HG02870 (cell line): ENCODE measurements at regions not wholly inside any gene's neighbourhood (a gene's known extent, or its start where the extent isn't known, plus 50 kb on each side); places are given as distances from the start of the nearest gene placed in this dataset.
"Not testable (repeated sequence)": the region's sequence is repeated elsewhere in the genome, so short reads cannot be mapped to it uniquely, and the experiment has no call there.

ENCODE experiments used
- ATAC-seq: cut with Tn5 transposase; IDR thresholded peaks from one replicate; pipeline ENCODE4 v1.9.1; 2021; ENCODE audit warnings: mild to moderate bottlenecking, moderate library complexity; ENCODE audit not compliant: unreplicated experiment

DNA sequence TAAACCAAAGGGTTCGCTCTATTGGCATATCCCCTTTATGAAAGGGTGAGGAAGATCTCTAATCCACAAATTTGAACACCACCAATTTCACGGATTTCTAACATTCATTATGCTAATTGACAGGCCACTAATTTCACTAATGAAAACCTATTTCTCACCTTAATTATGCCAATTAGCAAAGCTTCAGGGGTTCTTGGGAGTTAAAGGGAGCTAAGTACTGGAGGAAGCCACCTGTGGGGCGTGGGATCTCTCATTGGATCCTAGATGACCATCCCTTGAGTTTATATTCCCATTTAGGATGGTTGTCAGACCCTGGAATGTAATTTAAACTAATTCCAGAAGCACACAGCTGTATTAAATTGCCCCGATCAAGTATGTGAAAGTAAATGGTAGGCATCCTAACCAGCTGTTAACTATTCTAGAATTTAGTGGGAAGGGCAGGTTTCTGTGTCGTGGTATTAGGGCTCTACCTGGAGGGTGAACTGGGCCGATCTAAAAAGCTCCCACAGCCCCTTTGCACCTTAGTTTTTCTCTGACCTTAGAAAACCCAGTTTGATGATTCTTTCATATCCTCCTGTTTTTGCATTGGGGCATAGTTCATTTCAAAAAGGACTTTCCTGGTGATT is 77.1 kb downstream of the C9orf152 start:
- ATAC-seq: no peak

GRCh38 chr9:110131499-110131898 is 76.5 kb downstream of the C9orf152 start:
- ATAC-seq: no peak

- not testable (repeated sequence) for ATAC-seq
Observed at GRCh38 chr9:110132531-110132930, 75.4 kb downstream of the C9orf152 start.

GRCh38 chr9:110133059-110133458 is 74.9 kb downstream of the C9orf152 start:
- no peak for ATAC-seq

- no peak for ATAC-seq
Observed at GRCh38 chr9:110133608-110134210, 74.2 kb downstream of the C9orf152 start.

- no peak for ATAC-seq
Observed at GRCh38 chr9:110135846-110136245, 72.1 kb downstream of the C9orf152 start.

DNA sequence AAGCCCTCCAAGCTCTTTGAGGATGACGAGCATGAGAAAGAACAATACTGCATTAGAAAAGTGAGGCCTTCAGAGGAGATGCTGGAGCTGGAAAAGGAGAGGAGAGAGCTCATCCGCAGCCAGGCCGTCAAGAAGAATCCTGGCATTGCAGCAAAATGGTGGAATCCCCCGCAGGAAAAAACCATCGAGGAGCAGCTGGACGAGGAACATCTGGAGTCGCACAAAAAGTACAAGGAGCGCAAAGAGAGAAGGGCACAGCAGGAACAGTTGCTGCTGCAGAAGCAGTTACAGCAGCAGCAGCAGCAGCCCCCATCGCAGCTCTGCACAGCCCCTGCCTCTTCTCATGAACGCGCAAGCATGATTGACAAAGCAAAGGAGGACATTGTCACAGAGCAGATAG is 71.2 kb downstream of the C9orf152 start:
- ATAC-seq: no peak

GRCh38 chr9:110140276-110140675 is 67.7 kb downstream of the C9orf152 start:
- ATAC-seq: no peak

- no peak for ATAC-seq
Observed at GRCh38 chr9:110141227-110141793, 66.6 kb downstream of the C9orf152 start.

DNA sequence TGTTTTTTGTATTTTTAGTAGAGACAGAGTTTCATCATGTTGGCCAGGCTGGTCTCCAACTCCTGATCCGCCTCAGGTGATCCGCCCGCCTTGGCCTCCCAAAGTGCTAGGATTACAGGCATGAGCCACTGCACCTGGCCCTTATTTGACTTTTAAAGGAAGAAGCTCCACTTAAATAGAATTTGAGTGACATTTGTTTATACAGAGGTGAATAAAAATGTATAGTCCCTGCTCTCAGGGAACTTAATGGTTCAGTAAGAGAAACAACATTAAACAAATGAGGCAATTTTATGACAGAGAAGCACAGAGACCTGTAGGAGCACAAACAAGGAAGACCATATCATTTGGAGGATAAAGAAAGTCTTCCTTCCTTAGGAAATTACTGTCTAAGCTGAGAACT is 65.7 kb downstream of the C9orf152 start:
- no peak for ATAC-seq

GRCh38 chr9:110142868-110143481 is 65.0 kb downstream of the C9orf152 start:
- no peak for ATAC-seq

GRCh38 chr9:110143485-110143884 is 64.5 kb downstream of the C9orf152 start:
- ATAC-seq: no peak

DNA sequence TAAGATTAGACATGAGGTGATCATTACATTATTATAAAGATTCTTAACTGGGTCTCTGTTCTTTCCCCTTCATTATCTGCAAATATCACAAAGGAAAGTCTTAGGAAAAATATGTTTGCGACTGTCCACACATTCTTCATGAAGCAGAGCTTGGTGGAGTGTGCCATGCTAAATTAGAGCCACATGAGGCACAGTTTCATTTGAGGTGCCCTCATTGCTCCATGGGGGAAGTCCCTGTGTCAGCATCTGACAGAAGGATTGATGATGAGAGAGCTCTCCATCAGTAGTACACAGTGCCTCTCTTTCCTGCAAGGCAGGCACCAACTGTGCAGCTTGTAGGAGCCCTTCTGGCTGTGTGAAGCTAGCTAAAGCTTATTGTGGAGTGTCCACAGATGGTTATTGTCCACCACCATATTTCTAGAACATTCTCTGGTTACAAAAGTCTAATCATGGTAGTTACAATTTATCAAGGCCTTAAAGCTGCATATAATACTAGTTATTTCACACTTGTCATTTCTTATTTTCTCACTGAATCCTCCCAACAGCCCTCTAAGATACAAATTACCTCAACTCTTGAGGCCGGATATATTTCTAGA is 63.9 kb downstream of the C9orf152 start:
- ATAC-seq: peak; percentile 35

GRCh38 chr9:110146373-110146772 is 61.6 kb downstream of the C9orf152 start:
- ATAC-seq: no peak

DNA sequence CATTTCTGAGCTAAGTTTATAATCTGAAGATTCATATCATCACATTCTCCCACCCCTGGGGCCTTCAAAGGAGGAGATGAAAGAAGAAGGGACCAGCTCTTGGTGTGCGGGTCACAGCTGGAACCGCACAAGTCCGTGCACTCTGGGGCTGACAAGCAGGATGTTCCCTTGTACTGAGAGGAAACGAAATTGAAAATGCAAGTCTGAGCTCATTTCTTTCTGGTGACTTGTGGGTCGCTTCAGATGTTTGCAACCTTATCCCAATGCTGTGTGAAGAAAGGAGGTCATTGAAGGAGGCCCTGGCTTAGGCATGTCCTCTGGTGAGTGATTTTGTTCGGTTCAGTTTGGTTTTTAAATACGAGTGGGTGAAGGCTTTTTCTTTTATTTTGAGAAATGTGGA is 59.6 kb downstream of the C9orf152 start:
- peak; percentile 83 for ATAC-seq

DNA sequence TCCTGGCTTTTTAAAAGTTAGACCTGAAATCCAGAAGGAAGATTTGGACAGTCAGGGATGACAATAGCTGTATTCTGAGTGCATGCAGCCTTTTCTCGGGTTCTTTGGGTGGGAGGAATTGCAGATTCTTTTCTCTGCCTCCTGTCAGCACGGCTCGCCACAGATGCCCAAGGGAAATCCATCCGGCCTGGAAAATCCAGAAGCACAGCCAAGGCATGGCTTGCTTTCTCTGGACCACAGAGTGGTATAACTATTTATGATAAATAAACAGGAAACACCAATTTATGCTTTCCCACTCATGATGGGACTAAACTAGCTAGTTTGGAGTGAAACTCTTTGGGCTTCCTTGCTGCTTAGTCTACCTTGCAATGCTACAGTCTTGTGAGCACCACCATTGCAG is 59.1 kb downstream of the C9orf152 start:
- no peak for ATAC-seq
